ENCODE measurements at regions not wholly inside any gene's neighbourhood (a gene's known extent, or its start where the extent isn't known, plus 50 kb on each side); places are given as distances from the start of the nearest gene placed in this dataset.

- no peak for TF ChIP-seq POLR2A (IDR thresholded peaks at IDR 0.05)
- no peak for TF ChIP-seq CTCF (IDR thresholded peaks at IDR 0.05)
These were observed 254.1 kb downstream of the GLI2 start for GRCh38 chr2:120989512-120990441.
